HUES64 (cell line): ENCODE measurements at regions not wholly inside any gene's neighbourhood (a gene's known extent, or its start where the extent isn't known, plus 50 kb on each side); places are given as distances from the start of the nearest gene placed in this dataset.
"Not testable (repeated sequence)": the region's sequence is repeated elsewhere in the genome, so short reads cannot be mapped to it uniquely, and the experiment has no call there.

Experiments used
- H3K27ac ChIP-seq: 2 replicates; pipeline ENCODE4 v1.7.0; 2013; ENCODE audit warnings: low read depth, low read length, inconsistent platforms
- H3K27me3 ChIP-seq: 2 replicates; pipeline ENCODE4 v1.6.1; 2013; ENCODE audit warnings: mild to moderate bottlenecking, low read length; ENCODE audit not compliant: insufficient read depth
- H3K36me3 ChIP-seq: 2 replicates; pipeline ENCODE4 v1.6.1; 2013; ENCODE audit warnings: mild to moderate bottlenecking, low read length; ENCODE audit not compliant: insufficient read depth
- H3K4me1 ChIP-seq: 2 replicates; pipeline ENCODE4 v1.6.1; 2013; ENCODE audit warnings: mild to moderate bottlenecking, low read length, moderate library complexity; ENCODE audit not compliant: insufficient read depth
- H3K4me3 ChIP-seq: 2 replicates; pipeline ENCODE4 v1.5.1; 2013; ENCODE audit warnings: mild to moderate bottlenecking, low read length, moderate library complexity
- H3K9ac ChIP-seq: 2 replicates; pipeline ENCODE4 v1.6.1; 2013; ENCODE audit warnings: mild to moderate bottlenecking, low read depth, low read length
- H3K9me3 ChIP-seq: 2 replicates; pipeline ENCODE4 v1.6.1; 2013; ENCODE audit warnings: low read depth, low read length; ENCODE audit not compliant: insufficient read depth
- WGBS: fragments of 150-250, 120-280 bp; methylation state at CpG from one replicate; pipeline ENCODE4 v1.1.7; 2013; ENCODE audit warnings: missing lambda C conversion rate; 5-methylcytosine and 5-hydroxymethylcytosine counted together

DNA sequence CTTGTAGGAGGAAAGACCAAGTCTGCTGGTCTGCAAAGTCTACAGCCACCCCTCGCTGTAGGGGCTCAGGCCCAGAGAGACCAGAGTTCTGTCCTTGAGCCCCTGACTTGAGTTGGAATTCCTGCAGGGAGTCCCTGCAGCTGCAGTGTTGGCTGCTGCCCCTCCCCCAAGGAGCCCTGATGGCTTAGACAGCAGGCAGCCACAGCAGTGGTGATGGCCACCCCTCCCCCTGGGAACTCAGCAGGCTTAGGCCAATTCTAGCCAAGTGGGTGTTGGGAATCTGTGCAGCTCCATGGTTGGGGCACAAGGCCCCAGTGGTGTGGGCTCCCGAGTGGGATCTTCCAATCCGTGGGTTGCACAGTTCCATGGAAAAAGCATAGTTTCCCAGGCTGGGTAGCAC is 345.4 kb downstream of the CD109 start:
- H3K4me1 ChIP-seq = no peaks in the 10 kb centered on the region
- peaks cover 4% of the 10 kb centered on the region for H3K9me3 ChIP-seq
- 87% methylated on average over 3 of the region's 3 CpGs for WGBS

DNA sequence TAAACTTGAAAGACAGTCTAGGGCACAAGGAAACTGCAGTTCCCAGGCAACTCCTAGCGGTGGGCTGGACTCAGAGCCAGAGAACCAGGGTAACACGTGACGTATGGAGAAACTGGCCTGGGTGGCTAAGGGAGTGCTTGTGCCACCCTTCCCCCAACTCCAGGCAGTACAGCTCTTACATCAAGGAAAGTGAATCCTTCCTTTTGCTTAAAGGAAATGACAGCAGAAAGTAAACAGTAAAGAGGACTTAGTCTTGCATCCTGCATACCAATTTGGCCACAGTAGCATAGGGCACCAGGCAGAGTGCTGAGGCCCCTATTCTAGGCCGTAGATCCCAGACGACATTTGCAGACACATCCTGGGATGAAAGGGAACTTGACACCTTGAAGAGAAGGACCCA is 322.8 kb downstream of the CD109 start:
- Histone ChIP-seq H3K27ac (no peak overlapping the region), H3K4me1 (no peaks in the 10 kb centered on the region), H3K36me3 (no peaks in the 10 kb centered on the region), H3K27me3 (no peaks in the 10 kb centered on the region), H3K4me3 (no peak overlapping the region), H3K9me3 (peaks cover 4% of the 10 kb centered on the region), H3K9ac (no peak overlapping the region)
- 91% methylated on average over 5 of the region's 5 CpGs for WGBS

More for the DNA sequence above, 345.4 kb downstream of the CD109 start:
- Histone ChIP-seq H3K4me3 (no peak overlapping the region), H3K27ac (no peak overlapping the region), H3K9ac (no peak overlapping the region), H3K36me3 (no peaks in the 10 kb centered on the region), H3K27me3 (no peaks in the 10 kb centered on the region)

DNA sequence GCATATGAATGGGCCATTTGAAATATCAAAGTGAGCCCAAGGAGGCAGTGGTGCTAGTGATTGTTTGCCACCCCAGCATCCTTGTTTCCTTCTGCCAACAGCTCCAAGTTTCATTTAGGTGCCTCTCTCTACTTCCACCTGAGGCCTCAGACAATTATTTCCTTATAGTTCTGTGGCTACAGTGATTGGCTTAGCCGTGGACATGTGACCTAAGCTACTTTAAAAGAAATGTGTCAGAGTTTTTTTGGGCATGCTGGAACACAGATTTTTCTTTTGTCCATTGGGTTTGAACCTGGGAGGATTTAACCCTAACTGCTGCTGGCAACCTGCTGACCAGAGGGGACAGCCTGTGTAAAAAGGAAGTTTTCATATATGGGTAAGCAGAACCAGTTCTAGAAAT is 319.4 kb downstream of the CD109 start:
- H3K4me3 ChIP-seq = no peak overlapping the region
- H3K27ac ChIP-seq = no peak overlapping the region
- H3K9me3 ChIP-seq = peaks cover 15% of the 10 kb centered on the region
- H3K27me3 ChIP-seq = no peaks in the 10 kb centered on the region
- H3K4me1 ChIP-seq = no peaks in the 10 kb centered on the region
- H3K9ac ChIP-seq = no peak overlapping the region
- 100% methylated on average over 1 of the region's 1 CpG for WGBS
- H3K36me3 ChIP-seq = no peaks in the 10 kb centered on the region

DNA sequence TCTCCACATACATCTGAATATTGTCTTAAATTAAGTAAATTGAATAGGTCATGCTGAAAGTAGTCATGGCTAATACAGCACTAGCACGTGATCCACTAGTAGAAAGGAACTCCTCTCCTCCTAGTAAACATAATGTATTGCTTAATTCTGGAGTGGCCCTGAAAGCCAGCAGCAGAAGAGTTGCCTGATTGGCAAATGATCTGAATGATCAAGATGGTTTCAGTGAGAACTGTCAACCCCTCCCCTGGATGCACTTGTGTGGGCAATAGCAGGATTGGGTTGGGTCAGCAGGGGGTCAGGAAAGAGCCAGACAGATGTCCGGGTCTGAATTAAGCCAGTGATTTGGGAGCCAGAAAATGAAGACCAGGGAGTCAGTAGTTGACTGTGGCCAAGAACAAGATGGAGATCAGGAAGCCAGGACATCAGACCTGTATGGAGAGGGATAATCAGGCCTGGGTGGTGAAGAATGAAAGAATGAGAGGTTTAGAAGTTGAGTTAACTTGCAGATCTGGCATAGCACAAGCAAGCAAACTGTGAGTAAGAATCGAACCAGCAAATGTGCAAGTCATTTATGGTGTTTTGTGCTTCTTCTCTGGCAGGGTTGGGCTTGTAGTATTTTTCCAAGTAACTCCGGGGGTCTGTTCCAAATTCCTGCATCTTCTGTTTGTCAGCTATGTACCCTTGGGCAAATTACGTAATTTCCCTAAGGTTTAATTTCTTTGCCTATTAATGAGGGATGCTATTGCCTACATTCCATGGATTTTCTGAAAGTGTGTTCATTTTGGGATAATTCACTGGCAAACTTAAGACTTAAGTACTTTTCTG is 304.9 kb downstream of the CD109 start:
- H3K27ac ChIP-seq = no peak overlapping the region
- no peaks in the 10 kb centered on the region for H3K36me3 ChIP-seq
- H3K9me3 ChIP-seq = no peaks in the 10 kb centered on the region
- no peaks in the 10 kb centered on the region for H3K27me3 ChIP-seq
- H3K4me1 ChIP-seq = no peaks in the 10 kb centered on the region
- H3K4me3 ChIP-seq = no peak overlapping the region
- WGBS = 91% methylated on average over 4 of the region's 5 CpGs
- no peak overlapping the region for H3K9ac ChIP-seq

DNA sequence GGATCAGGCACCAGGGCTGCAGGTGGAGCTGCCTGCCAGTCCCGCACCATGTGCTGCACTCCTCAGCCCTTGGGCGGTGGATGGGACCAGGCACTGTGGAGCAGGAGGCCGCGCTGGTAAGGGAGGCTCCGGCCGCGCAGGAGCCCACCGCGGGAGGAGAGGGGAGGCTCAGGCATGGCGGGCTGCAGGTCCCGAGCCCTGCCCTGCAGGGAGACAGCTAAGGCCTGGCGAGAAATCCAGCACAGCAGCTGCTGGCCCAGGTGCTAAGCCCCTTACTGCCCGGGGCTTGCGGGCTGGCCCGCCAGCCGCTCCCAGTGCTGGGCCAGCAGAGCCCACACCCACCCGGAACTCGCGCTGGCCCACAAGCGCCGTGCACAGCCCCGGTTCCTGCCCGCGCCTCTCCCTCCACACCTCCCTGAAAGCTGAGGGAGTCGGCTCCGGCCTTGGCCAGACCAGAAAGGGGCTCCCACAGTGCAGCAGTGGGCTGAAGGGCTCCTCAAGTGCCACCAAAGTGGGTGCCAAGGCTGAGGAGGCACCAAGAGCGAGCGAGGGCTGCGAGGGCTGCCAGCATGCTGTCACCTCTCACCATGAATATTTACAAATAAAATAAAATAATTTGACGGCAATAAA is 294.7 kb downstream of the CD109 start:
- H3K9ac ChIP-seq, H3K27me3 ChIP-seq, H3K4me1 ChIP-seq, H3K4me3 ChIP-seq, H3K27ac ChIP-seq, H3K36me3 ChIP-seq, H3K9me3 ChIP-seq: not testable (repeated sequence)
- 97% methylated on average over 30 of the region's 30 CpGs for WGBS

DNA sequence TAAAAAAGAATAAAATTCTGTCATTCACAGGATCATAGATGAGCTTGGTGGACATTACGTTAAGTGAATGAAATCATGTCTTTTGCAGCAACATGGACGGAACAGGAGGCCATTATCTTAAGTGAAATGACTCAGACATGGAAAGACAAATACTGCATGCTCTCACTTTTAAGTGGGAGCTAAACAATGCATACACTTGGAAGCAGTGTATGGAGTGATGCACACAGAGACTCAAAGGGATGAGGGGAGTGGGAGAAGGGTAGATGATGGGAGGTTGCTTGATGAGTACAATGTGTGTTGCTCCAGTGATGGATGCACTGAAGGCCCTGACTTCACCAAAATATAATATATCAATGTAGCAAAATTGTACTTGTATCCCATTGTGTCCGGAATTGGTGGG is 293.4 kb downstream of the CD109 start:
- H3K27me3 ChIP-seq = no peaks in the 10 kb centered on the region
- no peaks in the 10 kb centered on the region for H3K36me3 ChIP-seq
- H3K4me3 ChIP-seq = no peak overlapping the region
- no peaks in the 10 kb centered on the region for H3K4me1 ChIP-seq
- 95% methylated on average over 3 of the region's 3 CpGs for WGBS
- H3K27ac ChIP-seq = no peak overlapping the region
- no peak overlapping the region for H3K9ac ChIP-seq
- H3K9me3 ChIP-seq = no peaks in the 10 kb centered on the region

DNA sequence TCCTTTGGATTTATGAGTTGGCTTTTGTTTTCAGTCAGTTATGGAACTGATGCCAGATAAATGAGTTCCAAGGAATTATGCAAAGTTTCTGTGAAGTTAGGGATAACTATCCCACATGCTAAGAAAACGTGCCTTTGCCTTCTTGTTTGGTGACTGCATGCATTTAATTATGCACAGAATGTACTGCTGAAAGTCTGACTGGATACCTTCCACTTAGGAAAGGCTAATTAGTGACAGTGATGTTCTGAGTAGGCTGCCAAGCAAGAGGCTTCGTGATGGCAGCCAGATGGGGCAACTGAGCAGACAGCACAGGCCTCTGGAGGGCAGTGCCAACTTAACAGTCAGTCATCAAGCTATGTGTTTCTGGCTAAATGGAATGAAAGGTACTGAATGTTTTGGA is 289.9 kb downstream of the CD109 start:
- no peaks in the 10 kb centered on the region for H3K36me3 ChIP-seq
- H3K9ac ChIP-seq = no peak overlapping the region
- H3K9me3 ChIP-seq = no peaks in the 10 kb centered on the region
- no peaks in the 10 kb centered on the region for H3K4me1 ChIP-seq
- H3K27ac ChIP-seq = no peak overlapping the region
- H3K27me3 ChIP-seq = no peaks in the 10 kb centered on the region
- no peak overlapping the region for H3K4me3 ChIP-seq
- 58% methylated on average over 2 of the region's 2 CpGs for WGBS

- Histone ChIP-seq H3K36me3 (no peaks in the 10 kb centered on the region), H3K27me3 (no peaks in the 10 kb centered on the region), H3K9ac (no peak overlapping the region), H3K27ac (no peak overlapping the region), H3K9me3 (no peaks in the 10 kb centered on the region), H3K4me1 (no peaks in the 10 kb centered on the region), H3K4me3 (no peak overlapping the region)
- WGBS = 69% methylated on average over 2 of the region's 2 CpGs
These were observed 288.7 kb downstream of the CD109 start for GRCh38 chr6:73984571-73985210.

GRCh38 chr6:73983367-73983766 is 287.4 kb downstream of the CD109 start:
- Histone ChIP-seq H3K9ac (no peak overlapping the region), H3K36me3 (no peaks in the 10 kb centered on the region), H3K9me3 (no peaks in the 10 kb centered on the region), H3K27ac (no peak overlapping the region), H3K4me3 (no peak overlapping the region), H3K4me1 (no peaks in the 10 kb centered on the region), H3K27me3 (no peaks in the 10 kb centered on the region)
- WGBS = 91% methylated on average over 2 of the region's 2 CpGs

GRCh38 chr6:73980096-73980495 is 284.1 kb downstream of the CD109 start:
- Histone ChIP-seq H3K9ac (no peak overlapping the region), H3K9me3 (no peaks in the 10 kb centered on the region), H3K4me1 (no peaks in the 10 kb centered on the region), H3K36me3 (no peaks in the 10 kb centered on the region), H3K27me3 (no peaks in the 10 kb centered on the region), H3K4me3 (no peak overlapping the region), H3K27ac (no peak overlapping the region)

GRCh38 chr6:73978330-73978729 is 282.3 kb downstream of the CD109 start:
- H3K4me1 ChIP-seq = no peaks in the 10 kb centered on the region
- H3K9me3 ChIP-seq = no peaks in the 10 kb centered on the region
- H3K36me3 ChIP-seq = no peaks in the 10 kb centered on the region
- H3K27ac ChIP-seq = no peak overlapping the region
- WGBS = 91% methylated on average over 1 of the region's 2 CpGs
- H3K9ac ChIP-seq = no peak overlapping the region
- H3K4me3 ChIP-seq = no peak overlapping the region
- no peaks in the 10 kb centered on the region for H3K27me3 ChIP-seq
